SK-MEL-5 (cell line): ENCODE measurements at regions not wholly inside any gene's neighbourhood (a gene's known extent, or its start where the extent isn't known, plus 50 kb on each side); places are given as distances from the start of the nearest gene placed in this dataset.
"Not testable (repeated sequence)": the region's sequence is repeated elsewhere in the genome, so short reads cannot be mapped to it uniquely, and the experiment has no call there.

Experiments
- DNase-seq: peaks from one replicate; pipeline ENCODE4 v3.0.0-alpha.2; 2016; ENCODE audit warnings: low read depth, low spot score
- in situ Hi-C: cut with HindIII; loops from 2 replicates; pipeline ENCODE4 v1.10.0; 2016; ENCODE audit warnings: low sequenced_read_pairs, high pct_unique_total_duplicates, low pct_unique_long_range_greater_than_20kb

- in situ Hi-C loops, result no loop called here
- DNase-seq, result no peak
These were observed 161.3 kb downstream of the RTP5 start for GRCh38 chr2:242030858-242031257.

GRCh38 chr2:242031481-242032019 is 162.0 kb downstream of the RTP5 start:
- no peak for DNase-seq
- in situ Hi-C loops, result no loop called here

GRCh38 chr2:242032780-242033656 is 163.5 kb downstream of the RTP5 start:
- in situ Hi-C loops, result no loop called here
- DNase-seq, result no peak

GRCh38 chr2:242034138-242034537 is 164.6 kb downstream of the RTP5 start:
- no peak for DNase-seq
- in situ Hi-C loops, result no loop called here

- in situ Hi-C loops, result no loop called here
- no peak for DNase-seq
These were observed 165.7 kb downstream of the RTP5 start for GRCh38 chr2:242034996-242035814.

- DNase-seq, result no peak
- in situ Hi-C loops, result no loop called here
These were observed 166.5 kb downstream of the RTP5 start for GRCh38 chr2:242035858-242036652.

- DNase-seq, result no peak
- in situ Hi-C loops, result no loop called here
These were observed 167.1 kb downstream of the RTP5 start for GRCh38 chr2:242036653-242036950.

- peak; percentile 48 for DNase-seq
- in situ Hi-C loops, result no loop called here
These were observed 168.8 kb downstream of the RTP5 start for GRCh38 chr2:242038166-242038927.

GRCh38 chr2:242038928-242039341 is 169.4 kb downstream of the RTP5 start:
- DNase-seq, result no peak

GRCh38 chr2:242040303-242040655 is 170.8 kb downstream of the RTP5 start:
- in situ Hi-C loops, result no loop called here

More at GRCh38 chr2:242038928-242039341, 169.4 kb downstream of the RTP5 start:
- in situ Hi-C loops, result no loop called here

GRCh38 chr2:242040681-242041080 is 171.2 kb downstream of the RTP5 start:
- no peak for DNase-seq
- in situ Hi-C loops, result no loop called here

More at GRCh38 chr2:242040303-242040655, 170.8 kb downstream of the RTP5 start:
- DNase-seq, result no peak

- in situ Hi-C loops, result no loop called here
- DNase-seq, result no peak
These were observed 172.3 kb downstream of the RTP5 start for GRCh38 chr2:242041816-242042215.

GRCh38 chr2:242043538-242044312 is 174.2 kb downstream of the RTP5 start:
- in situ Hi-C loops, result no loop called here
- DNase-seq, result no peak

- in situ Hi-C loops, result no loop called here
- no peak for DNase-seq
These were observed 174.7 kb downstream of the RTP5 start for GRCh38 chr2:242044313-242044590.

GRCh38 chr2:242045596-242046144 is 176.1 kb downstream of the RTP5 start:
- in situ Hi-C loops, DNase-seq: not testable (repeated sequence)

GRCh38 chr2:242046206-242046826 is 176.8 kb downstream of the RTP5 start:
- no peak for DNase-seq
- in situ Hi-C loops, result no loop called here
